NT2/D1 (cell line): ENCODE measurements at regions not wholly inside any gene's neighbourhood (a gene's known extent, or its start where the extent isn't known, plus 50 kb on each side); places are given as distances from the start of the nearest gene placed in this dataset.

Experiments
- SUZ12 ChIP-seq: IDR thresholded peaks from 2 replicates; pipeline ENCODE4 v1.6.1; 2011; ENCODE audit not compliant: insufficient read length, insufficient read depth; ENCODE audit errors: extremely low read depth
- YY1 ChIP-seq: IDR thresholded peaks from 2 replicates; pipeline ENCODE4 v1.6.1; 2011; ENCODE audit not compliant: insufficient read length, insufficient read depth

- TF ChIP-seq SUZ12, result no peak
- TF ChIP-seq YY1, result no peak
Observed at GRCh38 chr7:114007386-114007785, 88.6 kb upstream of the PPP1R3A start.
